PC-3 (cell line): ENCODE measurements at regions not wholly inside any gene's neighbourhood (a gene's known extent, or its start where the extent isn't known, plus 50 kb on each side); places are given as distances from the start of the nearest gene placed in this dataset.

Experiments
- ATAC-seq: fragments of 200-7000 bp; cut with Tn5 transposase; 2 replicates; pipeline ENCODE4 v1.9.1; 2020; ENCODE audit warnings: mild to moderate bottlenecking, moderate library complexity
- BruUV-seq: library from RNA; stranded (reverse); fragments of 400-500 nt; replicated peaks from 2 replicates; lab custom pipeline; 2021; lab: Mats Ljungman, UMichigan
- CTCF ChIA-PET: fragments of 300-600 bp; sonication (Branson Sonifier 250); formaldehyde crosslinking; loops from one replicate; lab custom pipeline; 2022; ENCODE audit warnings: antibody characterized with exemption; lab: Charles Lee
- POLR2A ChIA-PET: fragments of 300-600 bp; sonication (Branson Sonifier 250); formaldehyde crosslinking; loops from one replicate; lab custom pipeline; 2022; ENCODE audit warnings: antibody characterized with exemption; ENCODE audit not compliant: unreplicated experiment; lab: Charles Lee
- DNase-seq: peaks from one replicate; pipeline ENCODE4 v3.0.0-alpha.2; 2015
- H2AFZ ChIP-seq: fragments of 300-600 bp; sonication (generic); 2 replicates; pipeline ENCODE4 v1.6.0; 2016; ENCODE audit warnings: antibody characterized with exemption, low read length
- H3F3A ChIP-seq: fragments of 300-600 bp; sonication (generic); one replicate; pipeline ENCODE4 v1.6.0; 2017; ENCODE audit warnings: antibody characterized with exemption, low read length, control low read depth, mild to moderate bottlenecking; ENCODE audit not compliant: unreplicated experiment
- H3K27ac ChIP-seq: fragments of 300-600 bp; sonication (generic); 2 replicates; pipeline ENCODE4 v1.5.1; 2016; ENCODE audit warnings: mild to moderate bottlenecking, low read length
- H3K27me3 ChIP-seq: fragments of 300-600 bp; sonication (generic); 2 replicates; pipeline ENCODE4 v1.6.1; 2016; ENCODE audit warnings: low read length, mixed read lengths
- H3K36me3 ChIP-seq: fragments of 300-600 bp; sonication (generic); 2 replicates; pipeline ENCODE4 v1.6.1; 2016; ENCODE audit warnings: low read depth, mixed run types, low read length, mixed read lengths
- H3K4me1 ChIP-seq: fragments of 300-600 bp; sonication (generic); 2 replicates; pipeline ENCODE4 v1.5.1; 2016; ENCODE audit warnings: low read length; ENCODE audit not compliant: insufficient read depth
- H3K4me2 ChIP-seq: fragments of 300-600 bp; sonication (generic); 2 replicates; pipeline ENCODE4 v1.6.0; 2016; ENCODE audit warnings: low read length
- H3K4me3 ChIP-seq: fragments of 300-600 bp; sonication (generic); 2 replicates; pipeline ENCODE4 v1.5.1; 2016; ENCODE audit warnings: mild to moderate bottlenecking, low read length, mixed read lengths
- H3K79me2 ChIP-seq: fragments of 300-600 bp; sonication (generic); 2 replicates; pipeline ENCODE4 v1.6.1; 2017; ENCODE audit warnings: low read length, mixed read lengths
- H3K9ac ChIP-seq: fragments of 300-600 bp; sonication (generic); 2 replicates; pipeline ENCODE4 v1.6.0; 2016; ENCODE audit warnings: mild to moderate bottlenecking, low read length
- H3K9me2 ChIP-seq: fragments of 300-600 bp; sonication (generic); replicated peaks from 2 replicates; pipeline ENCODE4 v1.6.1; 2016; ENCODE audit warnings: mixed run types, low read length, mixed read lengths
- H3K9me3 ChIP-seq: fragments of 300-600 bp; sonication (generic); 2 replicates; pipeline ENCODE4 v1.6.1; 2016; ENCODE audit warnings: low read length, mixed read lengths
- H4K20me1 ChIP-seq: fragments of 300-600 bp; sonication (generic); 2 replicates; pipeline ENCODE4 v1.6.1; 2016; ENCODE audit warnings: low read length, mixed read lengths
- EZH2 ChIP-seq: fragments of 300-600 bp; sonication (generic); IDR thresholded peaks from one replicate; pipeline ENCODE4 v1.6.1; 2017; ENCODE audit warnings: antibody characterized with exemption, mild to moderate bottlenecking, low read length; ENCODE audit not compliant: unreplicated experiment
- EZH2phosphoT487 ChIP-seq: fragments of 300-600 bp; sonication (generic); IDR thresholded peaks from 2 replicates; pipeline ENCODE4 v1.6.1; 2018; ENCODE audit warnings: mild to moderate bottlenecking, antibody characterized with exemption, low read length, borderline replicate concordance
- intact Hi-C: fragments of 100-400 bp; cut with micrococcal nuclease; formaldehyde crosslinking; loops from 2 replicates; pipeline ENCODE4 v1.9.0; 2023
- TF ChIP-seq, protein P1 (sequence below): fragments of 300-600 bp; sonication (generic); conservative IDR thresholded peaks from 2 replicates; pipeline ENCODE4 v1.5.1; 2017; ENCODE audit warnings: antibody characterized with exemption, low read depth, mild to moderate bottlenecking, low read length

DNA sequence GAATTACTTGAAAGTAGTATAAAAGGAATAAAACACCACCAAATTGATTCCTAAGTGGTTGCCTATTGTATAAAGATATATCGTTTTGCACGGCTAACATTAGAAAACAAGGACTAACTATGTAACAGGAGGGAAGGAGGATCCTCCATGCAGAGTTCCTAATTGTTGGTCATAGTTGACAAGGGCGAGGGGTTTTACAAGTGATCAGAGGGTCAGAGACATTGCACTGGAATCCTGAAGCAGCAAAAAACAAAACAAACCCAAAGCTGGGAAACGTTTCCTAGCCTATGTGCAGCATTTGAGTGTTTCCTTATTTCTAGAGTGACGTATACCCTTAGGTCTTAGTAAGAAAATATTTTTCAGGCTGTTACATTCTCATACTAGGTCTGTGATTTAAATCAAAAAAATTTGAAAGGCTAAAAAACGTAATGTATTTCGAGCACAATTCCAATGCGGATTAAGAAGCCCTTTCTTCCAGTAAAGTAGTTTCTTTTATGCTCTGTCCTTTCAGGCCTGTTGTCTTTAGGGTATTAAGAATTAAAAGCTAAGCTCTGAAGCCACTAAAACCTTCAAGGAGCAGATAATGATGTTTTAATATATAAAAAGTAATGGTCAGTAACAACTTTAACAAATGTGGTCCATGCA lies 373.8 kb upstream of the MMS22L start:
- H3K79me2 ChIP-seq: no peaks in the 10 kb centered on the region
- H3K27ac ChIP-seq: no peak overlapping the region
- no peak for DNase-seq
- intact Hi-C loops: no loop called here
- H3F3A ChIP-seq: no peaks in the 10 kb centered on the region
- no peak overlapping the region for H3K4me2 ChIP-seq
- H2AFZ ChIP-seq: no peak overlapping the region
- TF ChIP-seq, protein P1, sequence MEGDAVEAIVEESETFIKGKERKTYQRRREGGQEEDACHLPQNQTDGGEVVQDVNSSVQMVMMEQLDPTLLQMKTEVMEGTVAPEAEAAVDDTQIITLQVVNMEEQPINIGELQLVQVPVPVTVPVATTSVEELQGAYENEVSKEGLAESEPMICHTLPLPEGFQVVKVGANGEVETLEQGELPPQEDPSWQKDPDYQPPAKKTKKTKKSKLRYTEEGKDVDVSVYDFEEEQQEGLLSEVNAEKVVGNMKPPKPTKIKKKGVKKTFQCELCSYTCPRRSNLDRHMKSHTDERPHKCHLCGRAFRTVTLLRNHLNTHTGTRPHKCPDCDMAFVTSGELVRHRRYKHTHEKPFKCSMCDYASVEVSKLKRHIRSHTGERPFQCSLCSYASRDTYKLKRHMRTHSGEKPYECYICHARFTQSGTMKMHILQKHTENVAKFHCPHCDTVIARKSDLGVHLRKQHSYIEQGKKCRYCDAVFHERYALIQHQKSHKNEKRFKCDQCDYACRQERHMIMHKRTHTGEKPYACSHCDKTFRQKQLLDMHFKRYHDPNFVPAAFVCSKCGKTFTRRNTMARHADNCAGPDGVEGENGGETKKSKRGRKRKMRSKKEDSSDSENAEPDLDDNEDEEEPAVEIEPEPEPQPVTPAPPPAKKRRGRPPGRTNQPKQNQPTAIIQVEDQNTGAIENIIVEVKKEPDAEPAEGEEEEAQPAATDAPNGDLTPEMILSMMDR: no peak
- no TSS peak for BruUV-seq
- no peaks in the 10 kb centered on the region for H3K36me3 ChIP-seq
- no peaks in the 10 kb centered on the region for H3K27me3 ChIP-seq
- no peak for ATAC-seq
- no peak overlapping the region for H3K9ac ChIP-seq
- POLR2A ChIA-PET: no interaction called here
- H3K4me1 ChIP-seq: no peaks in the 10 kb centered on the region
- H3K9me2 ChIP-seq: no peaks in the 10 kb centered on the region
- CTCF ChIA-PET: no interaction called here
- no peaks in the 10 kb centered on the region for H4K20me1 ChIP-seq
- H3K9me3 ChIP-seq: no peaks in the 10 kb centered on the region
- H3K4me3 ChIP-seq: no peak overlapping the region

DNA sequence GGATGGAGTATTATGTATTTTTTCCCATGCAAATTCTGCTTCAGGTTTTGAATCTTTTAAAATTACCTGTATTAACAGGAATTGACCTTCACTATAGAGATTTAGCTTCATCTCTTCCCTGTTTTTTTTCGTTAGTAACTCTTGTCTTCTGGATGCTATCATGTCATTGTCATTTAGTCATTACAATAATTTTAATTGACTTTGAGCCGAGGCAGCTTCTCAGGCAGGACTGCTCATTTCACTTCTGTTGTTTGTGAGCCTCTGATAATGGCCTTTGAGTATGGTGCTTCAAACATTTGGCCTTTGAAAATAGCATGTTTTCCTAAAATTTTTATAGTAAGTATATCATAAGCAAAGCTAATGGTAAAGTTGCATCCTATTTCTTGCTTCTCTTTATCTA lies 375.1 kb upstream of the MMS22L start:
- BruUV-seq: no TSS peak
- no peaks in the 10 kb centered on the region for H3K27me3 ChIP-seq
- TF ChIP-seq EZH2phosphoT487 (no peak), EZH2 (no peak)
- TF ChIP-seq, protein P1: no peak
- no peak overlapping the region for H3K27ac ChIP-seq
- H3K36me3 ChIP-seq: no peaks in the 10 kb centered on the region
- ChIA-PET POLR2A (no interaction called here), CTCF (no interaction called here)
- H3F3A ChIP-seq: no peaks in the 10 kb centered on the region
- no peaks in the 10 kb centered on the region for H4K20me1 ChIP-seq
- no peak for ATAC-seq
- intact Hi-C loops: no loop called here
- H3K79me2 ChIP-seq: no peaks in the 10 kb centered on the region
- no peak overlapping the region for H2AFZ ChIP-seq
- no peak overlapping the region for H3K4me2 ChIP-seq
- no peaks in the 10 kb centered on the region for H3K9me2 ChIP-seq
- H3K4me1 ChIP-seq: no peaks in the 10 kb centered on the region
- no peak overlapping the region for H3K9ac ChIP-seq
- no peak for DNase-seq
- H3K4me3 ChIP-seq: no peak overlapping the region
- H3K9me3 ChIP-seq: no peaks in the 10 kb centered on the region

DNA sequence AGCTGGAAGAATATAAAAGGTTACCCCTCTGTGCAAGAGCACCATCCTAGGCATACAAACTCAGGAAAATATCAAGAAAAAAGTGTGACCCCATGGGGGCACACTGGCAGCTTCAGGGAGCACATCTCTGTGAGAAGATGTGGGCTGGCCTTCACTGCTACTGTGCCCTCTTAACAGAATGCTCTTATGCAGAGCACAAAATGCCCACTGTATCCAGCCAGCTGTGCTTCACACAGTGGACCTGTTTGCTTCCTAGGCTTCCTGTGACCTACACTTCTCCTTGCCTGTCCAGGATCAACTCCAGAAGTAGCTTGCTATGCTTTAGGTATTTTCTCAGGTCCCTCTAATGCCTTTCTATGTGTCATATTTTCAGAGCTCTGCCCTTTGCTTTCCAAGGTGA lies 380.2 kb upstream of the MMS22L start:
- no peaks in the 10 kb centered on the region for H3K27me3 ChIP-seq
- no peaks in the 10 kb centered on the region for H3K79me2 ChIP-seq
- POLR2A ChIA-PET: no interaction called here
- H4K20me1 ChIP-seq: no peaks in the 10 kb centered on the region
- H3K9ac ChIP-seq: no peak overlapping the region
- no peaks in the 10 kb centered on the region for H3K4me1 ChIP-seq
- no peaks in the 10 kb centered on the region for H3K9me2 ChIP-seq
- TF ChIP-seq EZH2: no peak
- TF ChIP-seq EZH2phosphoT487: no peak
- TF ChIP-seq, protein P1: no peak
- no TSS peak for BruUV-seq
- intact Hi-C loops: no loop called here
- no peak overlapping the region for H3K27ac ChIP-seq
- no peaks in the 10 kb centered on the region for H3K36me3 ChIP-seq
- H3K9me3 ChIP-seq: no peaks in the 10 kb centered on the region
- H3K4me3 ChIP-seq: no peak overlapping the region
- DNase-seq (no peak), ATAC-seq (no peak)
- CTCF ChIA-PET: no interaction called here
- no peak overlapping the region for H3K4me2 ChIP-seq
- no peaks in the 10 kb centered on the region for H3F3A ChIP-seq
- no peak overlapping the region for H2AFZ ChIP-seq
